ENCODE measurements at regions not wholly inside any gene's neighbourhood (a gene's known extent, or its start where the extent isn't known, plus 50 kb on each side); places are given as distances from the start of the nearest gene placed in this dataset.

DNA sequence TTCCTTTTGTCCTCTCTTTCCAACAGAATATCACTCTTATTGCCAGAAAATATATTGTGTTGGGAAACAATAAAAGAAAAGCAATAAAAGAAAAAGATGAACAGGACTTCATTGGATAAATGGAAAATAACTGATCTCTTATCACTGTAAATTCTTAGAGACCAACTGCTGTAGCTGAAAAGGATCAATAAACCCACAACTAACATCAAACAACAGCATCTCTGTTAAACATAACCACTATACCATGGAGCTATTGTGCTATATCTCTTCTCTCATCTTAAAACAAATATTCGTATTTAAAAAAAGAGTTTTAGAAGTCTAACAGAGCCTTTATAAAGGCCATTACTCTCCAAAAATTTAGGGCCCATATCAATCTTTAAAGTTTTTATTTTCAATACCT is 502.4 kb downstream of the TMEM232 start:
- ChIA-PET POLR2A (ENCODE audit: unreplicated experiment) (no interaction called here), CTCF (interaction anchor here (0.6 kb wide), 1 partner anchor 11 kb away, joined by 3 read pairs; no protein-coding TSS in a partner anchor)
- no peak overlapping the region for H3K18ac ChIP-seq (ENCODE audit: low read depth, low read length)
- H3K4me1 ChIP-seq (ENCODE audit: control insufficient read depth, insufficient read depth, low read length): no peaks in the 10 kb centered on the region
- no peak overlapping the region for H3K14ac ChIP-seq (replicated peaks; ENCODE audit: low read depth, low read length)
- H2BK15ac ChIP-seq (ENCODE audit: low read depth, low read length): no peak overlapping the region
- H3K9me1 ChIP-seq (ENCODE audit: insufficient read depth, low read length): no peaks in the 10 kb centered on the region
- no peak overlapping the region for H4K8ac ChIP-seq (ENCODE audit: low read depth in 2 of 2, low read length in 2 of 2)
- no peaks in the 10 kb centered on the region for H3K27me3 ChIP-seq (ENCODE audit: control insufficient read depth, insufficient read depth, low read length)
- no peak overlapping the region for H2AFZ ChIP-seq (replicated peaks; ENCODE audit: low read length, poor library complexity)
- no peaks in the 10 kb centered on the region for H4K20me1 ChIP-seq (ENCODE audit: insufficient read depth, low read length)
- no peak overlapping the region for H3K4ac ChIP-seq (ENCODE audit: low read depth, low read length)
- TF ChIP-seq, protein P1, sequence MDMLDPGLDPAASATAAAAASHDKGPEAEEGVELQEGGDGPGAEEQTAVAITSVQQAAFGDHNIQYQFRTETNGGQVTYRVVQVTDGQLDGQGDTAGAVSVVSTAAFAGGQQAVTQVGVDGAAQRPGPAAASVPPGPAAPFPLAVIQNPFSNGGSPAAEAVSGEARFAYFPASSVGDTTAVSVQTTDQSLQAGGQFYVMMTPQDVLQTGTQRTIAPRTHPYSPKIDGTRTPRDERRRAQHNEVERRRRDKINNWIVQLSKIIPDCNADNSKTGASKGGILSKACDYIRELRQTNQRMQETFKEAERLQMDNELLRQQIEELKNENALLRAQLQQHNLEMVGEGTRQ (IDR thresholded peaks at IDR 0.05; ENCODE audit: low read depth, low read length): no peak
- TF ChIP-seq MAZ (IDR thresholded peaks at IDR 0.05; ENCODE audit: borderline replicate concordance, low read depth, low read length) (no peak), CTCF (conservative IDR thresholded peaks at IDR 0.05; ENCODE audit: low read depth, low read length) (no peak), RAD21 (IDR thresholded peaks at IDR 0.05; ENCODE audit: low read length) (no peak), NFE2L2 (IDR thresholded peaks at IDR 0.05; ENCODE audit: low read depth, low read length) (no peak), CEBPB (IDR thresholded peaks at IDR 0.05; ENCODE audit: low read depth, low read length) (no peak), ELK1 (IDR thresholded peaks at IDR 0.05; ENCODE audit: borderline replicate concordance, low read depth, low read length) (no peak)
- no peak overlapping the region for H3K56ac ChIP-seq (ENCODE audit: extremely low read depth, insufficient read depth, low read length)
- in situ Hi-C loops (cut with MboI; ENCODE audit: low sequenced_read_pairs) (no loop called here), dilution Hi-C loops (cut with HindIII; ENCODE audit: low sequenced_read_pairs, unreplicated experiment) (no loop called here), intact Hi-C loops (cut with micrococcal nuclease) (no loop called here)
- no peak for DNase-seq
- no TSS peak for BruUV-seq (replicated peaks)
- H3K4me2 ChIP-seq (ENCODE audit: low read depth, low read length): no peak overlapping the region
- no peak overlapping the region for H4K91ac ChIP-seq (ENCODE audit: insufficient read depth, low read depth, low read length)
- no peak overlapping the region for H2BK20ac ChIP-seq (ENCODE audit: low read depth, low read length)
- no peak overlapping the region for H2BK5ac ChIP-seq (ENCODE audit: low read depth, low read length, poor library complexity, severe bottlenecking)
- H2AK9ac ChIP-seq (replicated peaks; ENCODE audit: low read depth, low read length, poor library complexity): no peak overlapping the region
- no peak overlapping the region for H2BK120ac ChIP-seq (ENCODE audit: low read depth, low read length)
- H3K4me3 ChIP-seq (ENCODE audit: insufficient read depth, low read depth, low read length): no peak overlapping the region
- no peaks in the 10 kb centered on the region for H3K79me1 ChIP-seq (ENCODE audit: low read depth in 1 of 2, low read length in 2 of 2)
- no peaks in the 10 kb centered on the region for H3K36me3 ChIP-seq (ENCODE audit: control insufficient read depth, insufficient read depth, low read length)
- H4K5ac ChIP-seq (ENCODE audit: low read depth, low read length): no peak overlapping the region
- peaks cover 35% of the 10 kb centered on the region for H3K9me3 ChIP-seq (ENCODE audit: control insufficient read depth, insufficient read depth, low read length)
- no CpG with 5 or more reads among the region's 1 CpG for WGBS, 2 experiments (ENCODE audit: extremely low coverage in 2 of 2, insufficient read length in 1 of 2)
- H3K23ac ChIP-seq (ENCODE audit: low read depth, low read length): no peak overlapping the region
- no peak overlapping the region for H3K9ac ChIP-seq (ENCODE audit: low read depth, low read length)
- no peak for ATAC-seq (ENCODE audit: low read depth)
- H2AK5ac ChIP-seq (ENCODE audit: low read depth, low read length): no peak overlapping the region
- no peak overlapping the region for H3K27ac ChIP-seq (ENCODE audit: insufficient read depth, low read length)

Data from IMR-90 (cell line).